A673 (cell line): ENCODE measurements at regions not wholly inside any gene's neighbourhood (a gene's known extent, or its start where the extent isn't known, plus 50 kb on each side); places are given as distances from the start of the nearest gene placed in this dataset.

Experiments
- EZH2 ChIP-seq: fragments of 200-600 bp; sonication (generic); IDR thresholded peaks from 2 replicates; pipeline ENCODE4 v1.6.1; 2017; ENCODE audit warnings: borderline replicate concordance, low read depth, mild to moderate bottlenecking, mixed read lengths, antibody characterized with exemption, low read length; ENCODE audit not compliant: poor library complexity, severe bottlenecking
- TF ChIP-seq, protein P1 (sequence below): fragments of 300-800, 200-600 bp; sonication (generic); conservative IDR thresholded peaks from 2 replicates; pipeline ENCODE4 v1.5.1; 2017; ENCODE audit warnings: low read depth, mild to moderate bottlenecking, antibody characterized with exemption, low read length, moderate library complexity, mixed read lengths

- TF ChIP-seq, protein P1, sequence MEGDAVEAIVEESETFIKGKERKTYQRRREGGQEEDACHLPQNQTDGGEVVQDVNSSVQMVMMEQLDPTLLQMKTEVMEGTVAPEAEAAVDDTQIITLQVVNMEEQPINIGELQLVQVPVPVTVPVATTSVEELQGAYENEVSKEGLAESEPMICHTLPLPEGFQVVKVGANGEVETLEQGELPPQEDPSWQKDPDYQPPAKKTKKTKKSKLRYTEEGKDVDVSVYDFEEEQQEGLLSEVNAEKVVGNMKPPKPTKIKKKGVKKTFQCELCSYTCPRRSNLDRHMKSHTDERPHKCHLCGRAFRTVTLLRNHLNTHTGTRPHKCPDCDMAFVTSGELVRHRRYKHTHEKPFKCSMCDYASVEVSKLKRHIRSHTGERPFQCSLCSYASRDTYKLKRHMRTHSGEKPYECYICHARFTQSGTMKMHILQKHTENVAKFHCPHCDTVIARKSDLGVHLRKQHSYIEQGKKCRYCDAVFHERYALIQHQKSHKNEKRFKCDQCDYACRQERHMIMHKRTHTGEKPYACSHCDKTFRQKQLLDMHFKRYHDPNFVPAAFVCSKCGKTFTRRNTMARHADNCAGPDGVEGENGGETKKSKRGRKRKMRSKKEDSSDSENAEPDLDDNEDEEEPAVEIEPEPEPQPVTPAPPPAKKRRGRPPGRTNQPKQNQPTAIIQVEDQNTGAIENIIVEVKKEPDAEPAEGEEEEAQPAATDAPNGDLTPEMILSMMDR, result no peak
- no peak for TF ChIP-seq EZH2
Observed at GRCh38 chr12:87136330-87136976, 880.3 kb upstream of the MGAT4C start.
